Hepatocyte (in vitro differentiated cells): ENCODE measurements at regions not wholly inside any gene's neighbourhood (a gene's known extent, or its start where the extent isn't known, plus 50 kb on each side); places are given as distances from the start of the nearest gene placed in this dataset.

Experiments used
- DNase-seq: peaks from one replicate; pipeline ENCODE4 v3.0.0-alpha.2; 2016; ENCODE audit warnings: low spot score
- H2AFZ ChIP-seq: fragments of 200-600 bp; sonication (generic); 2 replicates; pipeline ENCODE4 v1.6.0; 2016; ENCODE audit warnings: antibody characterized with exemption, mild to moderate bottlenecking
- H3K27ac ChIP-seq: fragments of 200-600 bp; sonication (generic); 2 replicates; pipeline ENCODE4 v1.5.1; 2016; ENCODE audit warnings: mild to moderate bottlenecking
- H3K27me3 ChIP-seq: fragments of 200-600 bp; sonication (generic); 2 replicates; pipeline ENCODE4 v1.6.1; 2016
- H3K36me3 ChIP-seq: fragments of 200-600 bp; sonication (generic); replicated peaks from 2 replicates; pipeline ENCODE4 v1.5.1; 2016; ENCODE audit warnings: low read depth; ENCODE audit not compliant: insufficient read depth
- H3K4me1 ChIP-seq: fragments of 200-600 bp; sonication (generic); 2 replicates; pipeline ENCODE4 v1.5.1; 2016; ENCODE audit warnings: mild to moderate bottlenecking, moderate library complexity; ENCODE audit not compliant: insufficient read depth
- H3K4me2 ChIP-seq: fragments of 200-600 bp; sonication (generic); 2 replicates; pipeline ENCODE4 v1.6.0; 2016
- H3K4me3 ChIP-seq: fragments of 200-600 bp; sonication (generic); 2 replicates; pipeline ENCODE4 v1.5.1; 2016; ENCODE audit warnings: mild to moderate bottlenecking
- H3K79me2 ChIP-seq: fragments of 200-600 bp; sonication (generic); 2 replicates; pipeline ENCODE4 v1.6.0; 2017; ENCODE audit warnings: mild to moderate bottlenecking
- H3K9me2 ChIP-seq: fragments of 200-600 bp; sonication (generic); replicated peaks from 2 replicates; pipeline ENCODE4 v1.6.0; 2017; ENCODE audit warnings: mild to moderate bottlenecking; ENCODE audit not compliant: insufficient read depth
- H3K9me3 ChIP-seq: fragments of 200-600 bp; sonication (generic); 2 replicates; pipeline ENCODE4 v1.5.1; 2016; ENCODE audit warnings: low read depth, mild to moderate bottlenecking
- H4K20me1 ChIP-seq: fragments of 200-600 bp; sonication (generic); 2 replicates; pipeline ENCODE4 v1.6.0; 2016; ENCODE audit warnings: mild to moderate bottlenecking; ENCODE audit not compliant: insufficient read depth, poor library complexity, severe bottlenecking
- EZH2 ChIP-seq: fragments of 200-600 bp; sonication (generic); IDR thresholded peaks from 2 replicates; pipeline ENCODE4 v1.6.1; 2016; ENCODE audit warnings: antibody characterized with exemption, mild to moderate bottlenecking, borderline replicate concordance
- EZH2phosphoT487 ChIP-seq: fragments of 200-600 bp; sonication (generic); IDR thresholded peaks from one replicate; pipeline ENCODE4 v1.6.1; 2018; ENCODE audit warnings: antibody characterized with exemption, mild to moderate bottlenecking, low read depth, moderate library complexity; ENCODE audit not compliant: unreplicated experiment, severe bottlenecking
- WGBS: methylation state at CpG from one replicate; pipeline ENCODE4 v1.1.6; 2016; ENCODE audit warnings: low lambda C conversion rate; ENCODE audit errors: missing lambda C conversion rate; 5-methylcytosine and 5-hydroxymethylcytosine counted together
- TF ChIP-seq, protein P1 (sequence below): fragments of 200-600 bp; sonication (generic); IDR thresholded peaks from 2 replicates; pipeline ENCODE4 v1.5.1; 2016; ENCODE audit warnings: antibody characterized with exemption, mild to moderate bottlenecking; ENCODE audit not compliant: poor library complexity

- H3K79me2 ChIP-seq: no peaks in the 10 kb centered on the region
- H3K27me3 ChIP-seq: no peaks in the 10 kb centered on the region
- DNase-seq: no peak
- H3K9me2 ChIP-seq: no peaks in the 10 kb centered on the region
- no peak overlapping the region for H2AFZ ChIP-seq
- no peaks in the 10 kb centered on the region for H3K9me3 ChIP-seq
- H3K4me2 ChIP-seq: no peak overlapping the region
- no peak overlapping the region for H3K27ac ChIP-seq
- WGBS: 55% methylated on average over 3 of the region's 3 CpGs
- H3K4me1 ChIP-seq: peaks cover 2% of the 10 kb centered on the region
- H4K20me1 ChIP-seq: no peaks in the 10 kb centered on the region
- H3K4me3 ChIP-seq: no peak overlapping the region
- no peaks in the 10 kb centered on the region for H3K36me3 ChIP-seq
- TF ChIP-seq EZH2phosphoT487 (no peak), EZH2 (no peak)
- TF ChIP-seq, protein P1, sequence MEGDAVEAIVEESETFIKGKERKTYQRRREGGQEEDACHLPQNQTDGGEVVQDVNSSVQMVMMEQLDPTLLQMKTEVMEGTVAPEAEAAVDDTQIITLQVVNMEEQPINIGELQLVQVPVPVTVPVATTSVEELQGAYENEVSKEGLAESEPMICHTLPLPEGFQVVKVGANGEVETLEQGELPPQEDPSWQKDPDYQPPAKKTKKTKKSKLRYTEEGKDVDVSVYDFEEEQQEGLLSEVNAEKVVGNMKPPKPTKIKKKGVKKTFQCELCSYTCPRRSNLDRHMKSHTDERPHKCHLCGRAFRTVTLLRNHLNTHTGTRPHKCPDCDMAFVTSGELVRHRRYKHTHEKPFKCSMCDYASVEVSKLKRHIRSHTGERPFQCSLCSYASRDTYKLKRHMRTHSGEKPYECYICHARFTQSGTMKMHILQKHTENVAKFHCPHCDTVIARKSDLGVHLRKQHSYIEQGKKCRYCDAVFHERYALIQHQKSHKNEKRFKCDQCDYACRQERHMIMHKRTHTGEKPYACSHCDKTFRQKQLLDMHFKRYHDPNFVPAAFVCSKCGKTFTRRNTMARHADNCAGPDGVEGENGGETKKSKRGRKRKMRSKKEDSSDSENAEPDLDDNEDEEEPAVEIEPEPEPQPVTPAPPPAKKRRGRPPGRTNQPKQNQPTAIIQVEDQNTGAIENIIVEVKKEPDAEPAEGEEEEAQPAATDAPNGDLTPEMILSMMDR: no peak
Observed at GRCh38 chr5:92566113-92566786, 1014.8 kb downstream of the NR2F1-AS1 start.

DNA sequence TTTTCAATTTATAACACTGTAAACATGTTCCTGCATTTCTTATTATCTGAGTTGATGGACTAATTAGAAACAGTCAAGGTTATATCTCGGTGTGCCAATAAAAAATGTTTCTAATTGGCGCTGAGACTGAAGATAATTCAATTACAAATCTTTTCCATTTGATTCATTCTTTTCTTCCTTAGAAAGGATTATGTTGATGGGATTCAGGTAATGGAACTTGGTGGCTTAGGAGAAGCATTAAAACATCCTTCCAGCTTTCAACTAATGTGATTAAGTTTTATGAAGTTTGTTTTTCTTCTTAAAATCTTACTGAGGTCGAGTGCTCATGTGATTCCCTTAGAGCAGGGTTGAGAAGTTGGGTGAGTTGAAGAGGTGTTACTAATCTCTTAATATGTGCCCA is 1015.3 kb downstream of the NR2F1-AS1 start:
- H3K79me2 ChIP-seq: no peaks in the 10 kb centered on the region
- no peaks in the 10 kb centered on the region for H3K27me3 ChIP-seq
- no peak overlapping the region for H2AFZ ChIP-seq
- no peak overlapping the region for H3K4me3 ChIP-seq
- WGBS: 48% methylated on average over 3 of the region's 3 CpGs
- no peaks in the 10 kb centered on the region for H3K36me3 ChIP-seq
- DNase-seq: no peak
- H3K9me2 ChIP-seq: no peaks in the 10 kb centered on the region
- no peaks in the 10 kb centered on the region for H3K9me3 ChIP-seq
- no peak overlapping the region for H3K27ac ChIP-seq
- TF ChIP-seq, protein P1: no peak
- no peak for TF ChIP-seq EZH2
- no peak for TF ChIP-seq EZH2phosphoT487
- no peaks in the 10 kb centered on the region for H4K20me1 ChIP-seq
- H3K4me2 ChIP-seq: no peak overlapping the region
- H3K4me1 ChIP-seq: peaks cover 8% of the 10 kb centered on the region

- Histone ChIP-seq H4K20me1 (no peaks in the 10 kb centered on the region), H3K4me1 (peaks cover 14% of the 10 kb centered on the region), H3K4me3 (no peak overlapping the region), H3K79me2 (no peaks in the 10 kb centered on the region), H3K9me2 (no peaks in the 10 kb centered on the region), H3K4me2 (no peak overlapping the region), H3K9me3 (no peaks in the 10 kb centered on the region), H3K27me3 (no peaks in the 10 kb centered on the region), H3K27ac (no peak overlapping the region), H3K36me3 (no peaks in the 10 kb centered on the region), H2AFZ (no peak overlapping the region)
- no peak for DNase-seq
- TF ChIP-seq, protein P1: no peak
- TF ChIP-seq EZH2phosphoT487 (no peak), EZH2 (no peak)
Observed at GRCh38 chr5:92562065-92562464, 1019.0 kb downstream of the NR2F1-AS1 start.
